NCI-H1092 treated with DMSO at 0.1 percent for 48 hours (cell line): ENCODE measurements at regions not wholly inside any gene's neighbourhood (a gene's known extent, or its start where the extent isn't known, plus 50 kb on each side); places are given as distances from the start of the nearest gene placed in this dataset.
"Not testable (repeated sequence)": the region's sequence is repeated elsewhere in the genome, so short reads cannot be mapped to it uniquely, and the experiment has no call there.

Experiments used
- DNase-seq: peaks from one replicate; lab custom pipeline; 2025; lab: John Stamatoyannopoulos, UW

DNA sequence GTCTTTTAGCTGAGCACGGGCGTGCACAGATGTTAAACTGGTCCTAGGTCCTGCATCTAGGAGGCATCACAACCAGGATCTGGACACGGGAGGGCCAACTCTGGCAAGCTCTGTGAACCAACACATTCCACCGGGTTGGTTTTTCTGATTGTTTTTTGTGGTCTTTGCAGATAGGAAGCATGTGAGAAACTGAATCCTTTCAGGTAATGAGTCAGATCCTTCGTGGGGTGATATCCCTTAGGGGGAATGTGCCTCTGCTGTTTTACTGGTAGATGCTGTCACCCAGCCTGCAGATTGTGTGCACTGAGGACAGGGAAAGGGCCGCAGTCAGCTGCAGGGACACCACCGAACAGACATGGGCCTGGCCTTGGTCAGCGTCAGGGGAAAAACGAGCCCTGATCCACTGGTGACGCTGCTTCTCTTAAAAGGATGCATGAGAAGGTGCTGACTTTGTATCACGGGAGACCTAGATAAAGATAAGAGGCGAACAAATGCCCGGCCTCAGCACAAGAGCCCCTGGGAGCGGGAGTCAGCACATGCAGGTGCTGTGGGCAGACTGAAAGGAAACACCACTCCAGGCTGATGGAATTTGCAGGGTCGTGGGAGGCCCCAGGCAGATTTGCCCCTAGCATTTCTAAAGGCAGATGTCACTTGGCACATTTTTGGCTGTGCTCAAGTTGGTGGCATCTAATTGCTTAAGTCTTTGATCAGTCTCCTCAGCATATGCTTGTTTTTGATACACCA lies 51.1 kb downstream of the DOP1B start:
- DNase-seq = no peak

DNA sequence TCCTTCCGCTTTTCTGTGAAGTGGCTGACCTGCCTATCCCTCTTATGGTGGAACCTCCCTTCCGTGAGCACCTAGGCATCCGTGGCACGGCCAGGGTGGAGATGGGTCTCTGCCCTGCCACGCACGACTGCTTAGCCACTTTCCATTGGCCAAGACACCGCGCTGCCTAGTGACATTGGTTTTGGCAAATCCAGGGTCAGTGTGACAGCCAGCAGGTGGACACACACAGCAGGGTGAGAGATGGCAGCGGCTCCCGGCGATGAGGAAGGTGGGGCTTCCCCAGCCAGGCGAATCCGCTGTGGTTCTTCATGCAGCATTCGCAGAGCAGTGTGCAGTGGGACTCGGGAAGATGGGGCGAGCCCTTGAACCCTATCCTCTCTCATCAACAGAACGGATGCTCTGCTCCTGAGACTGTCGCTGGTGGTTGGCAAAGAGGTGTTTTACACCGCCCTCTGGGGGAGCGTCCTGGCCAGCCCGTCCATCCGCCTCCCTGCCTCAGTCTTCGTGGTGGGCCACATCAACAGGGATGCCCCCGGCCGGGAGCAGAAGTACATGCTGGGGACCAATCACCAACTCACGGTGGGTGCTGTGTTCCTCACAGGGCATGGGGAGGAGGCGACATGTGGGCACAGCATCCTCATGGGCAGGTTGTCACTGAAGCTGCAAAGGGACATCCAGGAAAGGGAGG lies 51.8 kb downstream of the DOP1B start:
- DNase-seq = no peak

DNA sequence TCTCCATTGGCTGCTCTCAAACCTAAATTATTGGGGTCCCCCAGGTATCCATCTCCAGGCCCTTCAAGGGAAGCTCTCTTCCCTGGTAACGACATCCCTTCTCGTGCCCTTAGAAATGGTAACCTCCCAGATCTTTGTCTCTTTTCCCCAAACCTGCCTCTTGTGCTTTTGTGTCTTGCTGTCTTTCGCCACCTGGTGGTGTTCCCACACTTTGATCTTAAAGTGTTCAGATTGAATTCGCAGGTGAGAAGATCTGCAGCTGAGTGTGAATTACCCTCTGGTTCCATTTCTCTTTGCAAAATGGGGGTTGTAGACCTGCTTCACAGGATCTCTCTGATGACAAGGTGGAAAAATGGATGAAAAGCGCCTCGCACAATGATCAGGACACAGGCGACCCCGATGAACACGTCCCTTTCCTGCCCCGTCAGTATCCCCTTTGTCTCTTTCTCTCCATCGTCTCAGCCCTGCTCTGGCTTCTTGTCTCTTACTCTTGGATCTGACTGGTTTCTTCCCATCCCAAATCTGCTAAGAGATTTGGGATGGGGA lies 53.1 kb downstream of the DOP1B start:
- peak; percentile 54 for DNase-seq

DNA sequence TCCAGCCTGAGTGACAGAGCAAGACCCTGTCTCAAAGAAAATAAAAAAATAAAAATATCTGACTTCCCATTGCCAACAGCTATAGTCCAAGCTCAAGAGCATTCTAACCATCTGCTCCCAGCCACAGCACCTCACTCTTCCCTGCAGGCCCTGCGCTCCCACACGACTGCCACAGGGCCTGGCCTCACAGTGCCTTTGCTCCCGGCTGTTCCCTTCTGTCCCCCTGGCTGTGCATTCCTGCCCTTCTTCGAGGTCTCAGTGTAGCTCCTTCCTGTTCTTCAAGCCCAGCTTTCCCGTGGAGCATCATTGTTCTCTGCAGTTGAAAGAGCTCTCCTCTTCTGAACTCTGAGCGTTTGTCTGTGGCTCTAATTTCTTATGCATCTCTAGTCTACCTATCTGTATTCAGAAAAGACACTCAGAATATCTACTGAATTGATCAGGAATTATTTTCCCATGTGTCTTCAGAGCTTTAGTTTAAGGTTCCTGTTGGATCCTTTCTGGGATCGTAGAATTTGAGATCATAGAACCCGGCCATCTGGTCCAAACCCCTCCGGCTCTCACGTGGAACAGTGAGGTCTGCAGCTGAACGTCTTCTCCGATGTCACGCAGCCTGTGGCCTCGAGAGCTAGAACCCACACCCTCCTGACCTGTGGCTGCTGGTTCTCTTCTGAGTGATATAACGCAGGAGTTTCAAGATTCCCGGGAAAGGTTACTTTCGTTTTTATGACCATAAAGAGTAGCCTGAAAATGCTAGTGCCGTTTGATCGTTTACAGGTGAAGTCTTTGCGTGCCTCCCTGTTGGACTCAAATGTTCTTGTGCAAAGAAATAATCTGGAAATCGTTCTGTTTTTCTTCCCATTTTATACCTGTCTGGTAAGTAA lies 54.4 kb downstream of the DOP1B start:
- DNase-seq = no peak

DNA sequence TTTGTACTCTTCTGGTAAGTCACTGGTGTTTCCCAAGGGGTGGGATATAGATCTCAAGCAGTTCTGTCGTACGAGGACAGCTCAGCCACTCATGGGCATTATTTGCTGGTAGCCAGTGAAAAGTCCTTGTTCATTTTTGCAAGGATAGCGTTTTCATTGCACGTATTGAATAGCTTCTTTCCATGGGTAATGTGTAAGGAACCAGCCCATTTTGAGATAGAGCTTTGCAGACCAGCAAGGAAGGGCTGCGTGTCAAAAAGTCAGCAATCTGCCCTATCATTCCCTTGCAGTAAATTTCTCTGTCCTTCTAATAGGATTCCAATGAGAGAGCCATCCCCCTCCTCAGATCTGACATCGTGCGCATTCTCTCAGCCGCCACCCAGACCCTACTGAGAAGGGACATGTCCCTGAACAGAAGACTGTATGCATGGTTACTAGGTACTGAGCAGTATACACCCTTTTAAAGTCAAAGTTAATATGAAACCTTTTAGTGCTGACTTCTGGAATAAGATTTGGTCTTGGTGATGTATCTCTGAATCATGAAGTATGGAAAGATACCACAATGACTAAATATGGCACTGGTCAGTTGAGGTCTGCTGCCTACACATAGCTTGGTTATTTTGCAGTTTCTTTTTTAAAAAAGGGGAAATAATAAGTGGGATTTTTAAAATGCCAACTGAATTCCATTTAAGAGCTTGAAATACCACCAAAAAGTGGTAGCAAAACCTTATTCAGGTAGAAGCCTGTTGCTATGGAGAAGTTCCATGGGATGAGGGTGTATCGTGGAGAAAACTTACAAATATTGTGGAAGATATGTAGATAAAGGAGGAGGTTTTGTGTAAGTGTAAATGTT lies 55.3 kb downstream of the DOP1B start:
- no peak for DNase-seq

DNA sequence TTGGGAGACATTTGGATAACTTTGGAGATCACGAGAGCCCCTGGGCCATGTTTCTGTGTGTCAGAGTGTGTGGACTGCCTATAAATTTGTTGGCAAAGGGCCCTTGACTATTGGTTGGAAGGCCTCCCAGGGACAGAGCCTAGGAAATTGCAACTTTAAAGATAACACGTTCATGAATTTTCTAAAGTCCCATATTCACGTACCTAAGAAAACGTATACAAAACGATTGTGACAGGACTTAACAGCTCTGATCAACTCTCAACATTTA lies 55.8 kb downstream of the DOP1B start:
- no peak for DNase-seq

DNA sequence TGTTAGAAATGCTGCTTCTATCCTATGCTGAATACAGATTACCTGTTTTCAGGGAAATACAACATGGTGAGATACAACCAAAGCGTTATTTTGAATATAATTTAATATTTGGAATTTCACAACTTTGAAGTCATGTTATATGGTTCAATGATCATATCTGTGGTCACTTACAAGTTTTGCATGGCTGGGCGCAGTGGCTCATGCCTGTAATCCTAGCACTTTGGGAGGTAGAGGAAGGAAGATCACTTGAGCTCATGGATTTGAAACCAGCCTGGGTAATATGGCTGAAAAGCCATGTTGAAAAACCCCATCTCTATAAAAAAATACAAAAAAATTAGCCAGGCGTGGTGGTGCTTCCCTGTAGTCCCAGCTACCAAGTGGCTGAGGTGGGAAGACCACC lies 57.9 kb downstream of the DOP1B start:
- DNase-seq = no peak

DNA sequence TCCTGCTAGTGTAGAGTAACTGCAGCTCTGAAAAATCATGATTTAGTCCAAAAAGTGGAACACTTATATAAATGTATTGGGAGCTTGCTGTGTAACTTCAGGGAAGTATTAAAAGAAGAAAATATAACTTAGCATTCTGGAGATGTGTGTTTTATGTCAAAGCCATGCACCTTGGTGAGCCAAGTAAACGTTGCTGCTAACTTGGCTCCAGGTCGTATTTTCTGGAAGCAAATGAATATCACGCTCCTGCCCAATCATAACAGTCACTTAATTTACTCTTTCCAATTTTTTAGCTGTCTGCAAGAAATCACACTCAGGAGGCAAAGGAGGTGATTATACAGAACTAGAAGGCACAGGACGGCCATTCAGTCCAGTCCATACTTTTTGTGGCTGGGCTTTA lies 61.1 kb downstream of the DOP1B start:
- no peak for DNase-seq

DNA sequence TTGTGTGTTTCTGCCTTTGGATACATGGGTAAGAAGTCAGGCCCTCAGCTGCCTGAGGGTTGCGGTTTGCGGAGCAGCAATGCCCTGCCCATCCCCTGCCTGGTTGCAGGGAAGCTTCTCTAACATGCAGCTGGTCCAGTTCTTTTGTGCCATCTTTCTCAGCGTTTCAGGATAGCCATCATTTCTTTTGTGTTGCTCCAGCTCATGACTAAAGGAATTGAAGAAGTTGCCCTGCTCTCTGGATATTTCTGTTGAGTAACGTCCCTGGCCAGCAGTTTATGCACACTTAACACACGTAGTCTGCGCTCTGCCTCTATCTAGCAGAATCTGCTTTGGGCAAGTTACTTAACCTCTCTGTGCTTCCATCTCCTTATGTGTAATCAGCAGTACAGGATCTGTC lies 62.1 kb downstream of the DOP1B start:
- DNase-seq = no peak

DNA sequence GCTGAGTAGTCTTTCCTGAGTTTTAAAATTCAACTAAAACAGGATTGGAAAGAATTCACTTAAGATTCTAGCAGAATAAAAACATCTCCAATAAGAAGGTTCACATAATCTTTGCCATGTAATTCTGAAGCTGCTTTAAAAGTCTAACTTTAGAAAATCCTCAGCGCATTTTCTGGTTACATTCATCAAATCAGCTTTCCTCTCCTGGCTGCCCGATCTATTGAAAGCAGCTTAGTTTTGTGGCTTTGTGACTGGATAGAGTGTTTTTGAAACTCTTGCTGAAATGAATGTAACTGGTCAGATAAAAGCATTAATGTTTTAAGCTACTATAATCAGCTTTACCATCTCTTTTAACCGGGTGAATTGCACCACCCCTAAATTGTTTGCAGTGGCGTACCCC lies 66.8 kb downstream of the DOP1B start:
- DNase-seq = no peak

DNA sequence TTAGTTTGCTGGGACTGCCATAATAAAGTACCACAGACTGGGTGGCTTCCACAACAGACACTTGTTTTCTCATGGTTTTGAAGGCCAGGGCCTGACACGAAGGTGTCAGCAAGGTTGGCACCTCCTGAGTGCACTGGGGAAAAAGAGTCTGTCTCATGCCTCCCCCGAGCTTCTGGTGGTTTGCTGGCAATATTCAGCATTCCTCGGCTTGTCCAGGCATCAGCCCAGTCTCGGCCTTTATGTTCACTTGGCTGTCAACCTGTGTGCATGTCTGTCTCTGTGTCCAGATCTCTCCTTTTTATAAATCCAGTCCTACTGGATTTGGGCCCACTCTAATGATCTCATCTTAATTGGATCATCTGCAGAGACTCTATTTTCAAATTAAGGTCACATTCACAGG lies 72.6 kb downstream of the DOP1B start:
- DNase-seq = no peak

DNA sequence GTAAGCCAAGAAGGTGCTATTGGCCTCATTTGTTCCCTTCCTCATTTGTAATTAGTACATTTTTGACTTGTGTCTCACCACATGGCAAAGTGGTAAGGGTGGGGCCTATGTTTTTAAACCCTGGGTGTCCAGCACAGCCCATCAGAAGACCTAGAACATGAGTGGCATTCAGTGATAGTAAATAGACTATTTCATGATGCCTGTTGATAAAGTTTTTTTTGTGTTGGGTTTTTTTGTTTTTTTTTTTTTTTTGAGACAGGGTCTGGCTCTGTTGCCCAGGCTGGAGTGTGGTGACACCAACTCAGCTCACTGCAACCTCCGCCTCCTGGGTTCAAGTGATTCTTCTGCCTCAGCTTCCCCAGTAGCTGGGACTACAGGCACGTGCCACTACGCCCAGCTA lies 74.8 kb downstream of the DOP1B start:
- DNase-seq = not testable (repeated sequence)

DNA sequence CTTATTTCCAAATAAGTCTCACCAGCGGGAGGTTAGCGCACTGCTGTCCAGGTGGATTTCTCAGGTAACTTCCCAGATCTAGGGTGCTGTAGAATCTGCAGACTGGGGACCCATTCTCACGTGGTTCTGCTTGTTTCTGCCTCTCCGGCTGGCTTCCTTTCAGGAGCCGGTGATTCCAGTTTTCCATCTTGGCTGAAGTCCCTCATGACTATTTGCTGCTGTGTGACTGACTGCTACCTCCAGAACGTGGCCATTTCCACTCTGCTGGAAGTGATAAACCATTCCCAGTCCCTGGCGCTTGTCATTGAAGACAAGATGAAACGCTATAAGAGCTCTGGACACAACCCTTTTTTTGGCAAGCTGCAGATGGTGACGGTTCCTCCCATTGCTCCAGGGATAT lies 76.0 kb downstream of the DOP1B start:
- DNase-seq = no peak

DNA sequence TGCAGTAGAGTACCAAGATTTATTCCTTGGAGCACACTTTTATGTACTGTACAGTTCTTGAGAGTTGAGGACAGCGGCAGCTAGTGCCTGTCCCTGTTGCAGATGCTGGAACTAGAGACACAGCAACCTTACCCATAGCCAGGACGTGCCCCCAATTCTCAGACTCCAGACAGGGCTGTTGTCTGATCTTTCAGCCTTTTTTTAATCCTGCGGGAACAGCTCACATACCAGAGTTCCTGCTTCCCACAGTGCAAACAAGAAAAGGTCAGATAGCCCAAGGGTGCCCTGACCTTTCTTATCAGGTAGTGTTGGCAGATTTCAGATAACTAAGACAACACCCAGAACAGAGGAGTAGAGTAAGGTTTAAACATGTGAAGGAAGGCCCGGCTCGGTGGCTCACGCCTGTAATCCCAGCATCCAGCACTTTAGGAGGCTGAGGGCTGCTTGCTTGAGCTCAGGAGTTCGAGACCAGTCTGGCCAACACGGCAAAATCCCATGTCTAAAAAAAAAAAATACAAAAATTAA lies 78.5 kb downstream of the DOP1B start:
- DNase-seq = no peak

DNA sequence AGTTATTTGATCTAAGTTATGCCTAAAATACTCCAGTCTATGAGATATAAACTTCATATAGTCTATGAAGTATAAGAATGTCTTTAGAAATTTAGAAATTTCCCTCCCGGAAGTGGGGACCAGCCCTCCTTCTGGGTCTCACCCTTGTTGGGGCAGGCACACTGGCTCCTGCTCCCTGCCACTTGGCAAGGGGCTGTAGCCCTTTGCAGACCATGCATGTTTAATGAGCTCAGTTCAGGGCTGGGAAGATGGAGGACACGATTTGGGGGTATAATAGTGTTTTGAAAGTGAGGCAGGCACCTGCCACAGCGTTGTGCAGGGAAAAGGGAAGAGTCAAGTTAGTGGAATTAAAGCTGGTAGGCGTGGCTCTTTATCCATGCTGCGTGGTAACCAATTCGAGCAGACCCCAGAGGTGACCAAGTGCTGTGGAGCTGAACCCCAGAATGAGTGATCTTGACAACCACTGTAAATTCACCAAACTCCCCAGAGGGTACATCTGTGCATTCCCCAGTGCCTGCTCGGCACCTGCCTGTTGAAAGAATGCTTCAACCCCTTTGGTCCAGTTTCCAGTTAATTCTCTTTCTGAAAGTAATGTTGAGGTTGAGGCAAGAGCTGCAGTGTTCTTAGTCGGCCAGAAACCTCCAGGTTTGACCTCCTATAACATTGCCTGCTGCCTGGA lies 79.6 kb downstream of the DOP1B start:
- DNase-seq = no peak

DNA sequence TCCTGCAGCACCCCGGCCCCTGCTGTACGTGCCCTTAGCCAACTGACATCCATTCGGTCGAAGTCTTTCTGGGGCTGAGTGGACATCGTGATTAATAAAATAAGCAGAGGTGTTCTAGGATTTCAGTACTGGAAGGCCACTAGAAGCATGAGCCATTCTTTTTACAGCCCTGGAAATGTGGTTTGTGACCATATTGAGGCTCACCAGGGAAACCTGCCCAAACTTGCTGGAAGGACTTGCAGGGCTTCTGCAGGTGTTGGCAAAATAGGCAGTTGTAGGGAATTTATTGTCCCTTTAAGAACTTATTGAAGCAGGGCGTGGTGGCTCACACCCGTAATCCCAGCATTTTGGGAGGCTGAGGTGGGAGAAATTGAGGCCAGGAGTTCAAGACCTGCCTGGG lies 80.8 kb downstream of the DOP1B start:
- no peak for DNase-seq

DNA sequence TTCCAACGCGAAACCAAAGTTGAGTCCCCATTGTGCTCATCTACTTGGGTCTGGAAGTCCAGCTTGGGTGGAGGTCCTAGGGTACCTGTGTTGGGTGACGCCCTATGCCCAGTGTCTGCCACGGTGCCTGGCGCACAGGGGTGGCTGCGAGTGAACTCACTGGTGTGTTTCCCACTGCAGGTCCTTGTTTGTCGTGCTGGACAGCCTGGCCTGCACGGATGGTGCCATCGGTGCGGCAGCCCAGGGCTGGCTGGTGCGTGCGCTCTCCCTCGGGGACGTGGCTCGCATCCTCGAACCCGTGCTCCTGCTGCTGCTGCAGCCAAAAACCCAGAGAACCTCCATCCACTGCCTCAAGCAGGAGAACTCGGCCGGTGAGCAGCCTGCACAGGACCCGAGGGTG lies 80.4 kb upstream of the MORC3 start:
- no peak for DNase-seq

DNA sequence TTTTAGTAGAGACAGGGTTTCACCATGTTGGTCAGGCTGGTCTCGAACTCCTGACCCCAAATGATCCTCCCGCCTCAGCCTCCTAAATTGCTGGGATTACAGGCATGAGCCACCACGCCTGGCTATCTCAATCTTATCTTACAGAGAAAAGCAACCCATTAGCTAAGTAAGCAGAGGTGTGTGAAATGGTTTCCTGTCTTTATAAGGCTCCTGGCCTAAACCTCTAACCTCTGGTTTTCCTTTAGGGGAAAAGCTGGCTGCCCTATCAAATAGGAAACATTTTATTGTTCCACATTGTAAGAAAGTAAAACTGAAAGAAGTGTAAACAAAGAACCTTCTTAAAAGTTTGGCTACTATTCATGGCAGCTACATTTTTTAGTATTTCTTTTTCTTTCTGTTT lies 78.3 kb upstream of the MORC3 start:
- DNase-seq = no peak

DNA sequence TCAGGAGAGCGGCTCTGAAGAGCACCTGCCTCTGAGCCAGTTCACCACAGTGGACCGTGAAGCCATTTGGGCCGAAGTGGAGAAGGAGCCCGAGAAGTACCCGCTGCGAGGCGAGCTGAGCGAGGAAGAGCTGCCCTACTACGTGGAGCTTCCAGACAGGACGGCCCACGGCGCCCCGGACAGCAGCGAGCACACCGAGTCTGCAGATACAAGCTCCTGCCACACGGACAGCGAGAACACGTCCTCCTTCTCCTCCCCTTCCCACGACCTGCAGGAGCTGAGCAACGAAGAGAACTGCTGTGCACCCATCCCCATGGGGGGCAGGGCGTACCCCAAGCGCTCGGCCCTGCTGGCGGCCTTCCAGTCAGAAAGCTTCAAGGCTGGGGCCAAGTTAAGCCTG lies 74.9 kb upstream of the MORC3 start:
- no peak for DNase-seq

DNA sequence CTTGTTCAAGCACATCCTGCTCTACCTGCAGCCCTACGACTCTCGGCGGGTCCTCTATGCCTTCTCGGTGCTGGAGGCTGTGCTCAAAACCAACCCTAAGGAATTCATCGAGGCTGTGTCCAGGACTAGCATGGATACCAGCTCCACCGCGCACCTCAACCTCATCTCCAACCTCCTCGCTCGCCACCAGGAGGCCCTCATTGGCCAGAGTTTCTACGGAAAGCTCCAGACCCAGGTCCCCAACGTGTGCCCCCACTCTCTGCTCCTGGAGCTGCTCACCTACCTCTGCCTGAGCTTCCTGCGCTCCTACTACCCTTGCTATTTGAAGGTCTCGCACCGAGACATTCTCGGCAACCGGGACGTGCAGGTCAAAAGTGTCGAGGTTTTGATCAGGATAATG lies 74.3 kb upstream of the MORC3 start:
- DNase-seq = no peak

DNA sequence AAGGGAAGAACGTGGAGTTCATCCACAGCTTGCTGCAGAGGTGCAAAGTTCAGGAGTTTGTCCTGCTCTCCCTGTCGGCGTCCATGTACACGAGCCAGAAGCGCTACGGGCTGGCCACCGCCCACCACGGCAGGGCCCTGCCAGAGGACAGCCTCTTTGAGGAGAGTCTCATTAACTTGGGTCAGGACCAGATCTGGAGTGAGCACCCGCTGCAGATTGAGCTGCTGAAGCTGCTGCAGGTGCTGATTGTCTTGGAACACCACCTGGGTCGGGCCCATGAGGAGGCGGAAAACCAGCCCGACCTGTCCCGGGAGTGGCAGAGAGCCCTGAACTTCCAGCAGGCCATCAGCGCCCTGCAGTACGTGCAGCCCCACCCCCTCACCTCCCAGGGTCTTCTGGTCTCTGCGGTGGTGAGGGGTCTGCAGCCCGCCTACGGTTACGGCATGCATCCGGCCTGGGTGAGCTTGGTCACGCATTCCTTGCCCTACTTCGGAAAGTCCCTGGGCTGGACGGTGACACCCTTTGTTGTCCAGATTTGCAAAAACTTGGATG lies 73.8 kb upstream of the MORC3 start:
- DNase-seq = no peak
